Ascending aorta (tissue), 2 donors: ENCODE measurements at regions not wholly inside any gene's neighbourhood (a gene's known extent, or its start where the extent isn't known, plus 50 kb on each side); places are given as distances from the start of the nearest gene placed in this dataset.

Source experiments
- DNase-seq, 2 donors: peaks; one replicate each; pipeline ENCODE4 v3.0.0-alpha.2; 2019; ENCODE audit warnings: low spot score in 2 of 2
- H3K27ac ChIP-seq, 2 donors: fragments of 200-600 bp; sonication (generic); one replicate each; pipeline ENCODE4 v1.5.1; 2016 to 2017; ENCODE audit warnings: mild to moderate bottlenecking in 1 of 2
- H3K27me3 ChIP-seq: fragments of 200-600 bp; sonication (generic); one replicate; pipeline ENCODE4 v1.5.1; 2017
- H3K36me3 ChIP-seq, 2 donors: fragments of 200-600 bp; sonication (generic); one replicate each; pipeline ENCODE4 v1.5.1; 2016
- H3K4me1 ChIP-seq, 2 donors: fragments of 200-600 bp; sonication (generic); one replicate each; pipeline ENCODE4 v1.5.1; 2016 to 2017; ENCODE audit warnings: mild to moderate bottlenecking in 1 of 2
- H3K4me3 ChIP-seq, 2 donors: fragments of 200-600 bp; sonication (generic); one replicate each; pipeline ENCODE4 v1.5.1; 2016 to 2017; ENCODE audit warnings: mild to moderate bottlenecking in 1 of 2
- H3K9me3 ChIP-seq, 2 donors: fragments of 200-600 bp; sonication (generic); one replicate each; pipeline ENCODE4 v1.5.1; 2016
- intact Hi-C: fragments of 100-400 bp; cut with DNase I; formaldehyde crosslinking; loops from one replicate; pipeline ENCODE4 v1.15.1; 2023
- TF ChIP-seq, protein P1 (sequence below), 3 experiments: fragments of 200-600 bp in 2 of 3; fragments of 450-650 bp in 1 of 3; sonication (generic) in 2 of 3; IDR thresholded peaks; one replicate each; pipeline ENCODE4 v1.5.1; 2016 to 2019; ENCODE audit warnings: antibody characterized with exemption in 3 of 3, mild to moderate bottlenecking in 1 of 3, moderate library complexity in 1 of 3

DNA sequence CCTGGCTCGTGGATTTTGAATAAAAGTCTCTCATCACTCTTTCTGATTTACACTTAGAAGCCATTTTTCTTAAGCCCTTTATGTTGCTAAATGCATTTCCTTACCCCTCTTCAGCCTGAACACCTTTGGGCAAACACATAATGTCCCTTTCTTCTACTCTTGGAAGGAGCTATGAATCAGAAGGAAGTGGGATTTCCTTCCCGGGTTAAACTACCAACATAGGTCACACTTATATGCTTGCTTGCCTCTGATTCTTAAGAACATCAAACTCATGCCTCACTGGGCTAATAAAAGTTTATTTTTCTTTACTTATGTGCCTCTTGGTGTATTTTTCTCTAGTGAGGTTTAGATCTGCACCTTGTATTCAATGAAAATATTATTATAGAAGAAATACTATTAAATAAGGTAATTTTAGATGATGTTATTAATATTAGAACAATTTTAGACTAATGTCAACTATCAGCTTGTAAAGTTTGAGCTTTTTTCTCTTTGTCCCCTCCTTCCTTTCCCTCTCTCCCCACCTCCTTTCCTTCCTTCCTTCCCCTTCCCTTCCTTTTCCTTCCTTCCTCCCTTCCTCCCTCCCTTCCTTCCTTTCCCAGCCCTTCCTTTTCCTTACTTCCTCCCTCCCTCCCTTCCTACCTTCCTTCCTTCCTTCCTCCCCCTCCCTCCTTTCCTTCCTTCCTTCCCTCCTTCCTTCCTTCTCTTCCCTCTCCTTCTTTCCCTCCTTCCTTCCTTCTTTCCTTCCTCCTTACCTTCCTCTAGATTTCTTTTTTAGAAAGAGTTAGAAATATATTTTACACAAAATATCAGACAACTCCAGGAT is 66.5 kb upstream of the KCNJ6 start:
- intact Hi-C loops: no loop called here
- DNase-seq: no peak
- Histone ChIP-seq H3K4me3 (no peak overlapping the region), H3K27me3 (no peaks in the 10 kb centered on the region), H3K4me1 (no peaks in the 10 kb centered on the region), H3K36me3 (no peaks in the 10 kb centered on the region), H3K27ac (no peak overlapping the region), H3K9me3 (no peaks in the 10 kb centered on the region)
- TF ChIP-seq, protein P1, sequence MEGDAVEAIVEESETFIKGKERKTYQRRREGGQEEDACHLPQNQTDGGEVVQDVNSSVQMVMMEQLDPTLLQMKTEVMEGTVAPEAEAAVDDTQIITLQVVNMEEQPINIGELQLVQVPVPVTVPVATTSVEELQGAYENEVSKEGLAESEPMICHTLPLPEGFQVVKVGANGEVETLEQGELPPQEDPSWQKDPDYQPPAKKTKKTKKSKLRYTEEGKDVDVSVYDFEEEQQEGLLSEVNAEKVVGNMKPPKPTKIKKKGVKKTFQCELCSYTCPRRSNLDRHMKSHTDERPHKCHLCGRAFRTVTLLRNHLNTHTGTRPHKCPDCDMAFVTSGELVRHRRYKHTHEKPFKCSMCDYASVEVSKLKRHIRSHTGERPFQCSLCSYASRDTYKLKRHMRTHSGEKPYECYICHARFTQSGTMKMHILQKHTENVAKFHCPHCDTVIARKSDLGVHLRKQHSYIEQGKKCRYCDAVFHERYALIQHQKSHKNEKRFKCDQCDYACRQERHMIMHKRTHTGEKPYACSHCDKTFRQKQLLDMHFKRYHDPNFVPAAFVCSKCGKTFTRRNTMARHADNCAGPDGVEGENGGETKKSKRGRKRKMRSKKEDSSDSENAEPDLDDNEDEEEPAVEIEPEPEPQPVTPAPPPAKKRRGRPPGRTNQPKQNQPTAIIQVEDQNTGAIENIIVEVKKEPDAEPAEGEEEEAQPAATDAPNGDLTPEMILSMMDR (IDR thresholded peaks at IDR 0.05): no peak

DNA sequence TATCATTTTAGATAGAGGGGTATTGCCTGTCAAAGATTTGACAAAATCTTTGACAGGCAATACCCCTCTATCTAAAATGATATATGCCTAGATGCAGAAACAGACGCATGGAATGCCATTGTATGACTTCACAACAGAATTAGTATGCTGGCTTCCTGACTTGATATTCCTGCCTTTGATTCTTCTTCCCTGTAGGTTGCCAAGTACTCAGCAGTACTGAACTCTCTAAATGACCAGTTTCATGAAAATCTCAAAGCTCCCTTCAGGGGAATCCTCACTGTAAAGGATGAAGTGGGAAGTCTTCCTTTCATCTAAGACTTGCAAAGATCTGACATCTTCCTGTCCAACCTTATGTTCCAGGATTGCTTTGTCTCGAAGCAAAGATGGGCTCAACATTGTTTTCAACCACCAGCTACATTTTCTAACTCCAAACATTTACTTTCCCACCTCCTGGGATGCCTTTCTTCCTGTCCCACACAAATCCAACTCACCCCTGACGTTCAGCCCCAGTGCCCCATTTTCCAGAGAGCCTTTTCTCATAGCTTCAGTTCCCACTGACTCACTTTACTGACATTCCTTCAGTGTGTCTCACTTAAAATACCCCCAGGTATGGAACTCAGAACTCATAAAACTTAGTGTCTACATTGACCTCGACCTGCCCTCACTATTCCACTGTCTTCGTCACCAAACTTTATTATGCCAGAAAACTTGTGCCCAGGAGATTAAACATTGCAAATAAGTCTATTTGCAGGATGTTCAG is 67.3 kb upstream of the KCNJ6 start:
- no peaks in the 10 kb centered on the region for H3K4me1 ChIP-seq
- no peak overlapping the region for H3K4me3 ChIP-seq
- TF ChIP-seq, protein P1 (IDR thresholded peaks at IDR 0.05): no peak
- DNase-seq: no peak
- intact Hi-C loops: no loop called here
- no peaks in the 10 kb centered on the region for H3K9me3 ChIP-seq
- no peak overlapping the region for H3K27ac ChIP-seq
- no peaks in the 10 kb centered on the region for H3K36me3 ChIP-seq
- H3K27me3 ChIP-seq: no peaks in the 10 kb centered on the region

DNA sequence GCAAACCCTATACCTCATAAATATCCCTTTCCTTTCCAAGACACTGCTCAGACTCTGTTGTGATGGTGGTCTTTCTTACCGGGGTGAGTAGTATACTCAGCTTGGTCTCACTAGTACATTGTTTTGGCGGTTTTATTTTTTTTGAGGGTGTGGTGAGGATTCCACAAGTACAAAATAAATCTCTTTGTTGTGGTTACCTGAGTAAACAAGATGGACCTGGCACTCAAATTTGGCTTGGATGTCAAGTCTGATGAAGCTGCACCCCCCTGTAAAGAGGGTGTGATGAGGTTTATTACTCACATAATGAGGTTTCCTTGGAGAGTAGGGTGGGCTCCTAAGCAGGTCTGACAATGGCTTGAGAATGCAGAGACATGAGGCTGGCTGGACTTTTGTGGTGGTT is 68.2 kb upstream of the KCNJ6 start:
- Histone ChIP-seq H3K27ac (no peak overlapping the region), H3K4me3 (no peak overlapping the region), H3K9me3 (no peaks in the 10 kb centered on the region), H3K4me1 (no peaks in the 10 kb centered on the region), H3K36me3 (no peaks in the 10 kb centered on the region), H3K27me3 (no peaks in the 10 kb centered on the region)
- intact Hi-C loops: no loop called here
- TF ChIP-seq, protein P1 (IDR thresholded peaks at IDR 0.05): no peak
- DNase-seq: no peak

DNA sequence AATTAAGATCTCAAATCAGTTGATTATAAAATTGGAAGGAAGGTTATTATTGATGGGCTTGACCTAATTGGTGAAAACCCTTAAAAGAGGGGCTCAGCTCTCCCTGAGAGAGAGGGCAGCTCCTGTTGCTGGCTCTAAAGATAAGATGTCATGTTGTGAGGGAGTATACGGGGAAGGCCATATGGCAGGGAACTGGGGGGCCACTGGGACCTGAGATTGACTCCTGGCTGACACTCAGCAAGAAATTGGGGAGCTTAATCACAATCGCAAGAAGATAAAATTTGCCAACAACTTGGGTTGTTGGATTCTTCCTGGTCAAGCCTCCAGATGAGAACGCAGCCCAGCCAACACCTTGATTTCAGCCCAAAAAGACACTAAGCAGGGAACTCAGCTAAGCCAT is 69.7 kb upstream of the KCNJ6 start:
- intact Hi-C loops: no loop called here
- H3K27ac ChIP-seq: no peak overlapping the region
- H3K4me3 ChIP-seq: no peak overlapping the region
- no peaks in the 10 kb centered on the region for H3K36me3 ChIP-seq
- DNase-seq: no peak
- no peaks in the 10 kb centered on the region for H3K4me1 ChIP-seq
- no peaks in the 10 kb centered on the region for H3K27me3 ChIP-seq
- TF ChIP-seq, protein P1 (IDR thresholded peaks at IDR 0.05): no peak
- H3K9me3 ChIP-seq: no peaks in the 10 kb centered on the region

DNA sequence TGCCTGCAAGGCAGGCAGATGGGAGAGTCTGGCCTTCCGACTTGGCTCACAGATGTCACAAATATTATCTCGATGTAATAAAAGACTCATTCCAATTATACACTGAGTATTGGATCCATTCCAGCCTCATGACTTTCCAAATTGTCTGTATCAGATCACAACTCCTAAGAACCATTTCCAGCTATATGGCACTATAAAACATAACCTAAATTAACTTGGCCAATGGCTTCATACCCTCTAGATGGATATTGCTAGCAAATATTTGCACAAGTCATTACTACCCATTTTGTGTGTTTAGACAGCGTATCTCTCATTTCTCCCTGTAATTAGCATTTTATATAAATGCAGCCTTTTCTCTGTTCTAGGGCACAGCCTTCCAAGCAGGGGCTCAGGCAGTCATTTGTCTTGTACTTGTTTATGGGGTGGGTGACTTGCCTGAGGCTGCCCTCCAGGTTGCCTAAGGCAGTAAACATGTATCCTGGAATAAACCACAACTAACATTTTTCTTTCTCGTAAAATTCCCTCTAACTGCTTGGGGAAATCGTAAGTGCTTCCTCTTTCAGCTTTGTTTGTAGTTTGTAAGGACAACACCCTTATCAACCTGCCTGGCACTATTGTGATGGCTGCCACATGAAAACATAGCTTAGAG is 70.6 kb upstream of the KCNJ6 start:
- no peak for DNase-seq
- Histone ChIP-seq H3K27ac (no peak overlapping the region), H3K4me3 (no peak overlapping the region), H3K27me3 (no peaks in the 10 kb centered on the region), H3K4me1 (no peaks in the 10 kb centered on the region), H3K9me3 (no peaks in the 10 kb centered on the region), H3K36me3 (no peaks in the 10 kb centered on the region)
- TF ChIP-seq, protein P1 (IDR thresholded peaks at IDR 0.05): no peak
- intact Hi-C loops: no loop called here
